H1 (cell line): ENCODE measurements at regions not wholly inside any gene's neighbourhood (a gene's known extent, or its start where the extent isn't known, plus 50 kb on each side); places are given as distances from the start of the nearest gene placed in this dataset.

Source experiments
- CTCF ChIA-PET: fragments of 300-600 bp; sonication (Branson Sonifier 250); formaldehyde crosslinking; loops from one replicate; lab custom pipeline; 2021; ENCODE audit not compliant: partially characterized antibody; lab: Charles Lee
- POLR2A ChIA-PET: fragments of 300-600 bp; sonication (Branson Sonifier 250); formaldehyde crosslinking; loops from one replicate; lab custom pipeline; 2021; ENCODE audit warnings: inconsistent platforms; ENCODE audit not compliant: partially characterized antibody; lab: Charles Lee
- DNase-seq, 2 experiments: peaks; one replicate each; pipeline versions ENCODE4 v3.0.0 to v3.0.0-alpha.2; 2010 to 2022; ENCODE audit warnings: low spot score in 2 of 2, low read depth in 1 of 2, mixed read lengths in 1 of 2
- FAIRE-seq: peaks from 2 replicates; lab custom pipeline; 2011; peaks lifted over from hg19 to GRCh38; lab: Jason Lieb, UNC
- H2AFZ ChIP-seq: 2 replicates; pipeline ENCODE4 v1.8.1; 2012; ENCODE audit warnings: low read length, inconsistent platforms
- H2AK5ac ChIP-seq: 2 replicates; pipeline ENCODE4 v1.6.1; 2013; ENCODE audit warnings: low read depth, low read length
- H2BK120ac ChIP-seq: replicated peaks from 2 replicates; pipeline ENCODE3; 2013; ENCODE audit warnings: low read depth, low read length, inconsistent platforms
- H2BK12ac ChIP-seq: 2 replicates; pipeline ENCODE4 v1.6.1; 2013; ENCODE audit warnings: low read depth, low read length
- H2BK15ac ChIP-seq: 2 replicates; pipeline ENCODE4 v1.6.1; 2013; ENCODE audit warnings: low read length
- H2BK20ac ChIP-seq: 2 replicates; pipeline ENCODE4 v1.6.1; 2013; ENCODE audit warnings: low read length
- H2BK5ac ChIP-seq: 2 replicates; pipeline ENCODE4 v1.6.1; 2013; ENCODE audit warnings: low read depth, low read length
- H3K14ac ChIP-seq: 2 replicates; pipeline ENCODE4 v1.6.1; 2013; ENCODE audit warnings: inconsistent platforms; ENCODE audit not compliant: insufficient read length
- H3K18ac ChIP-seq: 2 replicates; pipeline ENCODE4 v1.6.1; 2013; ENCODE audit warnings: low read length; ENCODE audit errors: extremely low read depth
- H3K23ac ChIP-seq: 2 replicates; pipeline ENCODE4 v1.6.1; 2013; ENCODE audit warnings: inconsistent platforms; ENCODE audit not compliant: insufficient read length
- H3K23me2 ChIP-seq: 2 replicates; pipeline ENCODE4 v1.6.1; 2013; ENCODE audit warnings: low read depth, low read length
- H3K27ac ChIP-seq: 2 replicates; pipeline ENCODE4 v1.6.1; 2011; ENCODE audit warnings: low read depth, low read length, inconsistent platforms
- H3K27me3 ChIP-seq, 4 experiments: replicated peaks in 1 of 4; 1 replicate in 1 of 4; 2 replicates in 3 of 4; pipeline versions ENCODE4 v1.6.1 to v1.8.1; 2011 to 2013; ENCODE audit warnings: low read length in 3 of 4, mild to moderate bottlenecking in 3 of 4, inconsistent platforms in 2 of 4, mixed read lengths in 2 of 4, moderate library complexity in 1 of 4; ENCODE audit not compliant: control insufficient read depth in 3 of 4, insufficient read depth in 3 of 4; ENCODE audit errors: extremely low read depth in 1 of 4
- H3K36me3 ChIP-seq, 4 experiments: 2 replicates each; pipeline versions ENCODE4 v1.6.1 to v1.8.1; 2011 to 2013; ENCODE audit warnings: mild to moderate bottlenecking in 4 of 4, low read length in 3 of 4, moderate library complexity in 2 of 4, control low read depth in 1 of 4, inconsistent platforms in 1 of 4; ENCODE audit not compliant: insufficient read depth in 4 of 4, control insufficient read depth in 2 of 4
- H3K4ac ChIP-seq: replicated peaks from 2 replicates; pipeline ENCODE3; 2013; ENCODE audit warnings: low read length, low read depth, mixed read lengths, inconsistent platforms; ENCODE audit not compliant: insufficient read length
- H3K4me1 ChIP-seq, 4 experiments: replicated peaks in 1 of 4; 1 replicate in 1 of 4; 2 replicates in 3 of 4; pipeline versions ENCODE4 v1.6.1 to v1.8.1; 2011 to 2013; ENCODE audit warnings: low read length in 3 of 4, inconsistent platforms in 2 of 4, mixed read lengths in 1 of 4; ENCODE audit not compliant: insufficient read depth in 4 of 4, control insufficient read depth in 3 of 4
- H3K4me2 ChIP-seq, 2 experiments: 2 replicates each; pipeline versions ENCODE4 v1.6.1 to v1.8.1; 2011 to 2013; ENCODE audit warnings: low read depth in 2 of 2, low read length in 2 of 2, control low read depth in 1 of 2, inconsistent platforms in 1 of 2, mild to moderate bottlenecking in 1 of 2; ENCODE audit not compliant: insufficient read depth in 1 of 2
- H3K4me3 ChIP-seq, 4 experiments: fragments of 200-600, 300-600 bp in 1 of 4; sonication (generic), shearing (Covaris generic), sonication (Bioruptor Twin) in 1 of 4; 2 replicates each; pipeline versions ENCODE4 v1.5.1 to v1.8.1; 2011 to 2016; ENCODE audit warnings: low read length in 4 of 4, low read depth in 3 of 4, control low read depth in 2 of 4, inconsistent platforms in 2 of 4, mild to moderate bottlenecking in 2 of 4, mixed read lengths in 1 of 4, moderate library complexity in 1 of 4; ENCODE audit not compliant: insufficient read depth in 2 of 4; ENCODE audit errors: extremely low read depth in 1 of 4
- H3K56ac ChIP-seq: replicated peaks from 2 replicates; pipeline ENCODE3; 2013; ENCODE audit warnings: low read depth, mild to moderate bottlenecking, mixed read lengths, low read length, inconsistent platforms; ENCODE audit not compliant: insufficient read length
- H3K79me1 ChIP-seq: 2 replicates; pipeline ENCODE4 v1.6.1; 2013; ENCODE audit warnings: low read depth, low read length, control low read depth
- H3K79me2 ChIP-seq, 2 experiments: 2 replicates each; pipeline versions ENCODE4 v1.6.1 to v1.8.1; 2012 to 2013; ENCODE audit warnings: low read length in 2 of 2, mild to moderate bottlenecking in 2 of 2, inconsistent platforms in 1 of 2; ENCODE audit not compliant: insufficient read depth in 2 of 2, control insufficient read depth in 1 of 2
- H3K9ac ChIP-seq, 4 experiments: replicated peaks in 1 of 4; 1 replicate in 1 of 4; 2 replicates in 3 of 4; pipeline versions ENCODE4 v1.6.1 to v1.8.1; 2011 to 2013; ENCODE audit warnings: low read depth in 3 of 4, low read length in 3 of 4, control low read depth in 2 of 4, mild to moderate bottlenecking in 2 of 4, moderate library complexity in 2 of 4, inconsistent platforms in 1 of 4; ENCODE audit errors: extremely low read depth in 1 of 4
- H3K9me3 ChIP-seq, 2 experiments: 2 replicates each; pipeline versions ENCODE4 v1.6.1 to v1.8.1; 2012 to 2013; ENCODE audit warnings: mild to moderate bottlenecking in 2 of 2, moderate library complexity in 2 of 2, control low read depth in 1 of 2, inconsistent platforms in 1 of 2, low read depth in 1 of 2, low read length in 1 of 2, mixed read lengths in 1 of 2; ENCODE audit not compliant: insufficient read depth in 2 of 2
- H4K20me1 ChIP-seq, 2 experiments: replicated peaks in 1 of 2; 2 replicates each; pipeline versions ENCODE3 to v1.8.1; 2011 to 2013; ENCODE audit warnings: inconsistent platforms in 2 of 2, low read length in 2 of 2, mild to moderate bottlenecking in 1 of 2; ENCODE audit not compliant: insufficient read depth in 2 of 2, control insufficient read depth in 1 of 2
- H4K5ac ChIP-seq: 2 replicates; pipeline ENCODE4 v1.6.1; 2013; ENCODE audit warnings: low read length, low read depth, mixed read lengths, inconsistent platforms; ENCODE audit not compliant: insufficient read length
- H4K8ac ChIP-seq: 2 replicates; pipeline ENCODE4 v1.8.0; 2013; ENCODE audit warnings: mild to moderate bottlenecking, moderate library complexity, low read length, inconsistent platforms; ENCODE audit not compliant: insufficient read depth; ENCODE audit errors: extremely low read depth
- H4K91ac ChIP-seq: replicated peaks from 2 replicates; pipeline ENCODE3; 2013; ENCODE audit warnings: low read length, mixed read lengths, inconsistent platforms; ENCODE audit not compliant: insufficient read length
- ATF2 ChIP-seq: IDR thresholded peaks from 2 replicates; pipeline ENCODE4 v1.6.1; 2012; ENCODE audit warnings: low read length, inconsistent platforms
- CHD1 ChIP-seq: IDR thresholded peaks from 2 replicates; pipeline ENCODE4 v1.6.1; 2012; ENCODE audit warnings: low read depth, low read length, improper control_type of control experiment
- MAFK ChIP-seq: IDR thresholded peaks from 2 replicates; pipeline ENCODE4 v1.6.1; 2012; ENCODE audit warnings: low read depth, mild to moderate bottlenecking, improper control_type of control experiment, low read length
- RXRA ChIP-seq: IDR thresholded peaks from 2 replicates; pipeline ENCODE4 v1.6.1; 2011; ENCODE audit warnings: low read depth, mild to moderate bottlenecking, low read length, moderate library complexity; ENCODE audit not compliant: insufficient read depth
- SP2 ChIP-seq: IDR thresholded peaks from 2 replicates; pipeline ENCODE4 v1.6.1; 2012; ENCODE audit warnings: mild to moderate bottlenecking, low read length, inconsistent platforms
- WGBS, 2 experiments: shearing (Covaris generic) in 1 of 2; methylation state at CpG; one replicate each; pipeline versions ENCODE4 v1.1.6 to v1.1.7; 2013 to 2015; ENCODE audit warnings: low lambda C conversion rate in 2 of 2, mixed read lengths in 2 of 2, inconsistent platforms in 1 of 2, low coverage in 1 of 2, missing lambda C conversion rate in 1 of 2; ENCODE audit not compliant: insufficient replicate concordance in 2 of 2, insufficient coverage in 1 of 2, insufficient read length in 1 of 2; ENCODE audit errors: extremely low coverage in 1 of 2, missing lambda C conversion rate in 1 of 2; 5-methylcytosine and 5-hydroxymethylcytosine counted together

- ChIA-PET POLR2A (no interaction called here), CTCF (interaction anchor here (0.6 kb wide), 1 partner anchor 258 kb away, joined by 3 read pairs; no protein-coding TSS in a partner anchor)
- H3K27me3 ChIP-seq = no peaks in the 10 kb centered on the region
- WGBS, 2 experiments = 74% methylated on average over 2 of the region's 2 CpGs; no CpG with 5 or more reads in 1 of the 2 experiments
- H2BK20ac ChIP-seq = no peak overlapping the region
- H3K36me3 ChIP-seq = no peaks in the 10 kb centered on the region
- no peaks in the 10 kb centered on the region for H3K79me2 ChIP-seq
- H3K23me2 ChIP-seq = no peaks in the 10 kb centered on the region
- no peak overlapping the region for H3K56ac ChIP-seq
- H2BK120ac ChIP-seq = no peak overlapping the region
- no peak overlapping the region for H3K23ac ChIP-seq
- no peak overlapping the region for H4K91ac ChIP-seq
- H3K4me1 ChIP-seq = no peaks in the 10 kb centered on the region
- H4K8ac ChIP-seq = no peak overlapping the region
- no peak overlapping the region for H2BK15ac ChIP-seq
- H3K9me3 ChIP-seq = no peaks in the 10 kb centered on the region
- no peaks in the 10 kb centered on the region for H4K20me1 ChIP-seq
- no peak overlapping the region for H2BK5ac ChIP-seq
- no peaks in the 10 kb centered on the region for H3K79me1 ChIP-seq
- H3K9ac ChIP-seq = no peak overlapping the region
- H3K4me3 ChIP-seq = no peak overlapping the region
- H3K4me2 ChIP-seq = no peak overlapping the region
- no peak overlapping the region for H3K18ac ChIP-seq
- no peak overlapping the region for H3K4ac ChIP-seq
- no peak overlapping the region for H2BK12ac ChIP-seq
- DNase-seq (no peak), FAIRE-seq (no peak)
- TF ChIP-seq ATF2 (no peak), RXRA (no peak), MAFK (peak; percentile 71), SP2 (no peak), CHD1 (no peak)
- H2AFZ ChIP-seq = no peak overlapping the region
- H2AK5ac ChIP-seq = no peak overlapping the region
- no peak overlapping the region for H3K14ac ChIP-seq
- no peak overlapping the region for H4K5ac ChIP-seq
- H3K27ac ChIP-seq = no peak overlapping the region
Observed at GRCh38 chr16:5670198-5670597, 572.6 kb upstream of the EEF2KMT start.
